Psoas muscle (tissue), 7 donors: ENCODE measurements at regions not wholly inside any gene's neighbourhood (a gene's known extent, or its start where the extent isn't known, plus 50 kb on each side); places are given as distances from the start of the nearest gene placed in this dataset.

ENCODE experiments used
- ATAC-seq, 4 donors: fragments of 200-7000 bp; cut with Tn5 transposase; one replicate each; pipeline ENCODE4 v1.9.1; 2020; ENCODE audit warnings: moderate library complexity in 3 of 4, mild to moderate bottlenecking in 2 of 4
- DNase-seq, 2 donors: peaks; one replicate each; pipeline ENCODE4 v3.0.0-alpha.2; 2020
- H3K27ac ChIP-seq: fragments of 200-600 bp; one replicate; pipeline ENCODE4 v1.8.0; 2022
- H3K27me3 ChIP-seq, 3 donors: fragments of 200-600 bp in 1 of 3; one replicate each; pipeline versions ENCODE4 v1.6.1 to v1.8.0; 2013 to 2022; ENCODE audit warnings: low read length in 2 of 3, mild to moderate bottlenecking in 2 of 3, moderate library complexity in 1 of 3; ENCODE audit not compliant: insufficient read depth in 3 of 3
- H3K36me3 ChIP-seq, 2 donors: fragments of 200-600 bp in 1 of 2; one replicate each; pipeline versions ENCODE4 v1.6.1 to v1.8.0; 2013 to 2022; ENCODE audit warnings: low read depth in 1 of 2, mild to moderate bottlenecking in 1 of 2, moderate library complexity in 1 of 2; ENCODE audit not compliant: insufficient read depth in 1 of 2
- H3K4me1 ChIP-seq: fragments of 200-600 bp; one replicate; pipeline ENCODE4 v1.8.0; 2022
- H3K4me3 ChIP-seq: fragments of 200-600 bp; one replicate; pipeline ENCODE4 v1.8.0; 2022; ENCODE audit warnings: mild to moderate bottlenecking
- H3K9me3 ChIP-seq: fragments of 200-600 bp; one replicate; pipeline ENCODE4 v1.8.0; 2022
- CTCF ChIP-seq: fragments of 200-600 bp; IDR thresholded peaks from one replicate; pipeline ENCODE4 v1.8.0; 2022; ENCODE audit warnings: antibody characterized with exemption
- whole genome bisulfite sequencing, 3 donors: extraction: QIAGEN DNeasy Blood & Tissue Kit; methylation state at CpG; one replicate each; pipeline versions ENCODE4 v1.1.6 to v1.1.7; 2013; 5-methylcytosine and 5-hydroxymethylcytosine counted together
- intact Hi-C, 2 donors: fragments of 100-400 bp; cut with DNase I; formaldehyde crosslinking; loops; one replicate each; pipeline versions ENCODE4 v1.11.0 to v1.14.2; 2022
- donor health status: healthy with polysubstance abuse.
- donor health status: DM: no; HTN: no; CAD: no; lungs with moderate emphysema.
- donor health status: Bipolar disorder and iron deficiency.
- donor health status: healthy.
- donor health status: DM: yes; HTN: yes; CAD: no.
- donor health status: DM: no; HTN: no; CAD: no.
- donor health status: DM: yes; HTN: yes; CAD: no.

- no peaks in the 10 kb centered on the region for H3K27me3 ChIP-seq
- DNase-seq = no peak
- no peak overlapping the region for H3K27ac ChIP-seq
- intact Hi-C loops = no loop called here
- ATAC-seq = no peak
- H3K4me3 ChIP-seq = no peak overlapping the region
- no peaks in the 10 kb centered on the region for H3K36me3 ChIP-seq
- no peaks in the 10 kb centered on the region for H3K4me1 ChIP-seq
- TF ChIP-seq CTCF = no peak
- 91 to 93% (median 92%) methylated on average over 17 of the region's 17 CpGs for WGBS, 3 donors
- no peaks in the 10 kb centered on the region for H3K9me3 ChIP-seq
These were observed 77.8 kb upstream of the KCNH7 start for GRCh38 chr2:162916286-162916801.

- ATAC-seq (no peak), DNase-seq (no peak)
- Histone ChIP-seq H3K4me3 (no peak overlapping the region), H3K4me1 (no peaks in the 10 kb centered on the region), H3K27ac (no peak overlapping the region), H3K27me3 (no peaks in the 10 kb centered on the region), H3K9me3 (no peaks in the 10 kb centered on the region), H3K36me3 (no peaks in the 10 kb centered on the region)
- WGBS, 3 donors = 86 to 89% (median 89%) methylated on average over 8 of the region's 8 CpGs
- intact Hi-C loops = no loop called here
- no peak for TF ChIP-seq CTCF
These were observed 77.3 kb upstream of the KCNH7 start for GRCh38 chr2:162915858-162916257.

GRCh38 chr2:162914161-162914560, 75.6 kb upstream of the KCNH7 start:
- Histone ChIP-seq H3K9me3 (no peaks in the 10 kb centered on the region), H3K4me1 (no peaks in the 10 kb centered on the region), H3K36me3 (no peaks in the 10 kb centered on the region), H3K4me3 (no peak overlapping the region), H3K27ac (no peak overlapping the region), H3K27me3 (no peaks in the 10 kb centered on the region)
- ATAC-seq (no peak), DNase-seq (no peak)
- TF ChIP-seq CTCF = no peak
- WGBS, 3 donors = 86 to 90% (median 86%) methylated on average over 2 of the region's 2 CpGs
- intact Hi-C loops = no loop called here

GRCh38 chr2:162912787-162913186, 74.2 kb upstream of the KCNH7 start:
- no peak for DNase-seq
- Histone ChIP-seq H3K36me3 (no peaks in the 10 kb centered on the region), H3K4me1 (no peaks in the 10 kb centered on the region), H3K9me3 (no peaks in the 10 kb centered on the region), H3K27ac (no peak overlapping the region), H3K4me3 (no peak overlapping the region), H3K27me3 (no peaks in the 10 kb centered on the region)
- intact Hi-C loops = no loop called here
- no peak for TF ChIP-seq CTCF
- WGBS, 3 donors = 87 to 92% (median 91%) methylated on average over 2 of the region's 2 CpGs
- no peak for ATAC-seq

- WGBS, 3 donors = 35 to 53% (median 46%) methylated on average over 2 of the region's 2 CpGs
- Histone ChIP-seq H3K27me3 (no peaks in the 10 kb centered on the region), H3K27ac (no peak overlapping the region), H3K9me3 (no peaks in the 10 kb centered on the region), H3K4me3 (no peak overlapping the region), H3K4me1 (no peaks in the 10 kb centered on the region), H3K36me3 (no peaks in the 10 kb centered on the region)
- intact Hi-C loops = no loop called here
- TF ChIP-seq CTCF = no peak
- DNase-seq = no peak
- ATAC-seq = no peak
These were observed 70.0 kb upstream of the KCNH7 start for GRCh38 chr2:162908567-162908966.
